ENCODE measurements at regions not wholly inside any gene's neighbourhood (a gene's known extent, or its start where the extent isn't known, plus 50 kb on each side); places are given as distances from the start of the nearest gene placed in this dataset.
"Not testable (repeated sequence)": the region's sequence is repeated elsewhere in the genome, so short reads cannot be mapped to it uniquely, and the experiment has no call there.

- no peak for DNase-seq
Measured at GRCh38 chr7:53413021-53413420, 377.6 kb downstream of the POM121L12 start.

GRCh38 chr7:53415816-53416215 is 380.4 kb downstream of the POM121L12 start:
- no peak for DNase-seq

DNA sequence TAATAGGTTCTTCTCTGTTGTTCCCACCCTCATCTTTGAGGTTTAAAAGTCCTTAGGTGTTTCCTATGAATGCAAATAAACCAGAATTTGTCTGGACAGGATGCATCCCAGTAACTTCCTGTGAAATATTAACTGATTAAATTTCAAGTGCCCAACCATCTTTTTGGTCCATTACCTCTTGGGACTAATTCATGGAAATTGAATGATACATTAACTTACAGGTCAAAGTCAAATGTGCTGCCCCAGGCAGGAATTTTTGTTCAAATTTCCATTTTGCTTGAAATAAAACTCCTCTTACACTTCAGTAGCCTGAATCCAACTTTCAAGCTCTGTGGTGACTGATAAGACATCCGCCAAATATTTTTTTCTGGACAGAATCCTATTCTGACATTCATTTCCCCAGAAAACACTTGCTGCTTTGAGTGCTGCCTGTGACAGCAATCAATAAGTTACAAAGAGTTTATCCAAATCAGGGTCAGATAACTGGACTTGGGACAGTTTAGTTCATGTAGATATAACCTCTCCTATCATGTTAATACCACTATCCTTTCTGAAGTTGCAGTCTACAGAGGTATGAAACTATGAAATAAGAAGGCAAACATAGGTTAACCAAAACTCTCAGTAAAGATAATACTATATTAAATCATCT is 383.5 kb downstream of the POM121L12 start:
- DNase-seq = no peak

DNA sequence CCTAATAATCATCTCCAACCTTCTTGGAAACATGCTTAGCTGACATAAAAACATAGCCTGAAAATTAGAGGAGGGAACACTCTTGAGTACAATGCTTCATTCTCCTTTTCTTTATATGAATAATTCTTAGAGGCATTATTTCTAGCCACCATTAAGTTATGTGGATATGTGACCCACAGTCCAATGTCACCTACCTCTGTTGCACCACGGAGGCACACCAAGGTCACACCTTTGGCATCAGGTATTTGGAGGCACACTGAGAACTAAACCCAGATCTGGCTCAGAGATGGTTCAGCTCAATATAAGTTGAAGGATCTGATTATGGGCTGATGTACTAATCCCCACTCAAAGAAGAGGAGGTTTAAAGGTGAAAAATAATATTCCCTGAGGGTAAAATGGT is 385.1 kb downstream of the POM121L12 start:
- no peak for DNase-seq

DNA sequence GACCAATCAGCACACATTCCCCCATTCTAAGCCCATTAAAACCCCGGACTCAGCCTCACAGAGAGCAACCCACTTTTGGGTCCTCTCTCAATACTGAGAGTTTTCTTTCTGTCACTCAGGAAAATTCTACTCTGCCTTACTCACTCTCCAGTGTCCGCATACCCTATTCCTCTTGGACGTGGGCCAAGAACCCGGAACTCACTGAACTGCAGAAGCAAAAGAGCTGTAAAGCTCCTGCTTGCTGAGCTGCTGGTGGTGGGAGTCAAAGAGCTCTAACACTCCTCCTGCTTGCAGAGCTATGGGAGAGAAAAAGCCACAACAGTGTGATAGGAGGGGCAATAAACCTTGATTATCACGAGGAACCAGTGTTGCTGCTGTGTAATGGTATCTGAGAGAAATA is 386.9 kb downstream of the POM121L12 start:
- no peak for DNase-seq

GRCh38 chr7:53426145-53426750 is 390.8 kb downstream of the POM121L12 start:
- no peak for DNase-seq

- DNase-seq = no peak
Measured at GRCh38 chr7:53428045-53428444, 392.6 kb downstream of the POM121L12 start.

DNA sequence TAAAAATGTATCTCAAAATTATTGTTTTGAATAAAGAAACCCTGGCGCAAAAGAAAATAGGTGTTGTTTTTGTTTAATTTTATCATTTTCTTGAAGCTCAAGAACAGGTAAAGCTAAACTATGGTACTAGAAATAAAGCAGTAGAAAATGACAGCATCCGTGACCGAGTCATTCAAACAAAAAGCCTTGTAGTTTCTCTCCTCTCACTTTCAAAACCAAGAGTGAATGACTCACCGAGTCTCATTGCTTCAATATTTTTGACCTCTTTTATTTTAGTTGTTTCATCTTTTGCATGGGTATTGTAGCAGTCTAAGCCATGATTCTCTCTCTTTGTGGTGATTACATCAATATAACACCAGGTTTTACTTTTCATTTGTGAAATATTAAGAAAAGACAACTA is 396.5 kb downstream of the POM121L12 start:
- no peak for DNase-seq

- DNase-seq = no peak
Measured at GRCh38 chr7:53437336-53437735, 401.9 kb downstream of the POM121L12 start.

- no peak for DNase-seq
Measured at GRCh38 chr7:53446170-53446569, 410.7 kb downstream of the POM121L12 start.

DNA sequence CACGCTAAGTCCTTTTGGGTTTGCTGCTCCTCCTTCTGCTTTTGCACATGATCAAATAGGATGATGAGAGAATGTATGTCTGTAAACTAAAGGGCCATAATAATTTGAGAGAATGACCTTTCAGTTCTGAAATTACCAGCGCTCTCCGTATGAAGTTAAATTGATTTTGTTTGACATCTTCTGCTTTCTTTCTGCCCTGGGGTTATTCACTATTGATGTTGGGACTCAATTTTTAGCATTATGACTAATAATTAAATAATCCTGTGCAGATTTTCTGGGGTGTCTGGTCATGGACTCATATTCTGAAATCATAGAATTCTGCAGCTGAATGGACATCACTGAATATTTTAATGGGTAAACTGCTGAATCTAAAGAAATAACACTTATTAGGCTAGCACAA is 423.2 kb downstream of the POM121L12 start:
- DNase-seq = no peak

GRCh38 chr7:53466371-53466770 is 430.9 kb downstream of the POM121L12 start:
- no peak for DNase-seq

GRCh38 chr7:53470336-53470970 is 435.0 kb downstream of the POM121L12 start:
- DNase-seq = no peak

DNA sequence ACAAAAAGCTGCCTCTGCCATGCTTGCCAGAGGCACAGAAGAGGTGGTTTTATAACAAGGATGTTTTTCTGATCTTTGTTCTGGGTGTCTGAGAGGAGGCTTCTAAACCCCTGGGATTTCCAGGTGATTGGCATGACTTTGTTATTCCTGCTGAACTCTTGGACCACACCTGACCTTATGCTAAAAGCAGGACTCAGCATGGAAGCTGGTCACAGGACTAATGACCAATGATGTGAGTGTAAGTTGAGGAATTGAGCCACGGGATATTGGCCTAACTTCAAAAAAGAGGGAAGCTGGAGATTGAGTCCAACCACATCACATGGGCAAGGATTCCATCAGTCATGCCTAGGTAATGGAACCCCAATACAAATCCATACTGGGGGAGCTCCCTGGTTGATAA is 437.9 kb downstream of the POM121L12 start:
- no peak for DNase-seq

- DNase-seq = no peak
Measured at GRCh38 chr7:53475776-53476175, 440.3 kb downstream of the POM121L12 start.

GRCh38 chr7:53476566-53476965 is 441.1 kb downstream of the POM121L12 start:
- DNase-seq = no peak

GRCh38 chr7:53485354-53485753 is 449.9 kb downstream of the POM121L12 start:
- no peak for DNase-seq

DNA sequence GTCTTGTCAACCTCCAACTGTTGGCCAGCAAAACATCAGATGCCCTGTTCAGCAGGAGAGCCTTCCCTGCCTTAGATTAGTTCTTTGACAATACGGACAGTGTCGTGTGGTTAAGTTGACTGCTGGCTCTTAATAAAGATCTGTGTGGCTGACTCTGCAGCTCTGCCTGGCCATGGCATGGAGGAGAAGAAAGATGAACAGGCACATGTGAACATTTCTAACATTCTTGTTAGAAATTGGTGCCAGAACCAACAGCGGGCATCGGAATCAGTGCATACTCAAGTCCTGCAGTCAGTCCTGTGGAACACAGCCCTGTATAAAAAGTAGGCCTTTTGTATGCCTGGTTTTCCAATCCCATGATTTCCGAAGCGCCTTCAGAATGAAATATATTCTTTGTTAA is 455.6 kb downstream of the POM121L12 start:
- DNase-seq = no peak

DNA sequence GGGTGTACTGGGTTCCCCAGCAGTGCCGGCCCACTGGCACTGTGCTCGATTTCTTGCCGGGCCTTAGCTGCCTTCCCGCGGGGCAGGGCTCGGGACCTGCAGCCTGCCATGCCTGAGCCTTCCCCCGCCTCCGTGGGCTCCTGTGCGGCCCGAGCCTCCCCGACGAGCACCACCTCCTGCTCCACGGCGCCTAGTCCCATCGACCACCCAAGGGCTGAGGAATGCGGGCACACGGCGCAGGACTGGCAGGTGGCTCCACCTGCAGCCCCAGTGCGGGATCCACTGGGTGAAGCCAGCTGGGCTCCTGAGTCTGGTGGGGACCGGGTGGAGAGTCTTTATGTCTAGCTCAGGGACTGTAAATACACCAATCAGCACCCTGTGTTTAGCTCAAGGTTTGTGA is 459.7 kb downstream of the POM121L12 start:
- DNase-seq = not testable (repeated sequence)

- no peak for DNase-seq
Measured at GRCh38 chr7:53500076-53500475, 464.6 kb downstream of the POM121L12 start.

GRCh38 chr7:53504914-53505313 is 469.5 kb downstream of the POM121L12 start:
- no peak for DNase-seq

DNA sequence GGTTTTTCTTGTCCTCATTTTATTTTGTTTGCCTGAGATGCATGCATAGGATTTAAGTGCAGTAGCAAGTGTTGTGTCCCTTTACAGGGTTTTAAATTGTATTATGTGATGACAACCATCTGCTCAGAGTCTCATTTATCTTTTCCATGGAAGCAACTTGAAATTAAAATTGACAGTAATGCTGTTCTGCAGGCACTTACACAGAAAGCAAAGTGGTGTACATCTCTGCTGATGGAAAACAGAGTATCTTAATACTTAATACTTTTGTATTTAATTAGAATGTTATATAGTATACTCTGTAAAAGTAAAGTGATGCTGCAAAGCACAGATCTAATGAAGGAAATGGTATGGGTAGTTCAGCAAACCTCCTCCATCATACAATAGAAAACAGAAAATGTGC is 482.9 kb downstream of the POM121L12 start:
- DNase-seq = no peak

DNA sequence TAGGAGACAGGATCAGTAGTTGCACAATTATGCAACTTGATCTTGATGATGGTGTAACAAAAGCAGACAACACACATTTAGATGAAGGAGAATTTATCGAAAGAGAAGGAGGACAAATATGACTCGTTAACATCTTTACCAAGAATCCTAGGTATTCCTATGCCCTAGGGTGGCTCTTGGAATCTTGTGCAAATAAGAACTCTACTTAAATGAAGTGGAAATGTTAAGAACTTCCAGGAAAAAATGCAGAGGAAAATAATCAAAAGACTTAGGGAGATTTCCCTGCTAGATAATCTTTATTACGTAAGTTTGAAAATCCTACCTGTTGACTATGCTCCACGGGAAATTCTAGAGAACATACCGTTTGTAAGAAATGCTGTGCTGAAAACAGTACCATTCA is 485.4 kb downstream of the POM121L12 start:
- DNase-seq = no peak

DNA sequence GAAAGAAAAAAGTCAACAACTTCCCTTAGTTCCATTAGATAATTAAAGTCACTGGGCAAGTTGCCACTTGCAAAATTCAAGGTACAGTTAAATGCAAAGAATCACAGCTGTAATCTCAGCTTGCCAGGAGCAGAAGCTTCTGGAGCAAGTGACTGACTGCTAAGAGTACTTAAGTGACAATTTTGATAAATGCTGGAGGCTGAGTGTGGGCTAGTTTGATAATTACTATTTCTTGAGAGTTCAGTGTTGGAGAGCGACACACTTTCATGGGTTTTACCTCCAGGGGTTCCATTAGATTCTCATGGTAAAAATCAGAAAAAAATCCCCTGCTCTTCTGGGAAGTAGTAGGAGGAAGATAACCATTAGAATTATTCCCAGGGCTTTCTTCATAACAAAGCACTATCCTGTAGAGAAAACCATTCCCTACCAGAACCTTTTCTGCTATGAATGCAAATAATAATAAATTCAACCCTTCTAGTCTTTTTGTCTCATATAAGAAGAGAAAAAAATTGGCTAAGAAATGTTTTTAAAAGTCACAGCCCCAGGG is 486.3 kb downstream of the POM121L12 start:
- no peak for DNase-seq
